PC-3 (cell line): ENCODE measurements at regions not wholly inside any gene's neighbourhood (a gene's known extent, or its start where the extent isn't known, plus 50 kb on each side); places are given as distances from the start of the nearest gene placed in this dataset.
"Not testable (repeated sequence)": the region's sequence is repeated elsewhere in the genome, so short reads cannot be mapped to it uniquely, and the experiment has no call there.

Experiments
- EZH2 ChIP-seq: fragments of 300-600 bp; sonication (generic); IDR thresholded peaks from one replicate; pipeline ENCODE4 v1.6.1; 2017; ENCODE audit warnings: antibody characterized with exemption, mild to moderate bottlenecking, low read length; ENCODE audit not compliant: unreplicated experiment
- EZH2phosphoT487 ChIP-seq: fragments of 300-600 bp; sonication (generic); IDR thresholded peaks from 2 replicates; pipeline ENCODE4 v1.6.1; 2018; ENCODE audit warnings: mild to moderate bottlenecking, antibody characterized with exemption, low read length, borderline replicate concordance
- TF ChIP-seq, protein P1 (sequence below): fragments of 300-600 bp; sonication (generic); conservative IDR thresholded peaks from 2 replicates; pipeline ENCODE4 v1.5.1; 2017; ENCODE audit warnings: antibody characterized with exemption, low read depth, mild to moderate bottlenecking, low read length

DNA sequence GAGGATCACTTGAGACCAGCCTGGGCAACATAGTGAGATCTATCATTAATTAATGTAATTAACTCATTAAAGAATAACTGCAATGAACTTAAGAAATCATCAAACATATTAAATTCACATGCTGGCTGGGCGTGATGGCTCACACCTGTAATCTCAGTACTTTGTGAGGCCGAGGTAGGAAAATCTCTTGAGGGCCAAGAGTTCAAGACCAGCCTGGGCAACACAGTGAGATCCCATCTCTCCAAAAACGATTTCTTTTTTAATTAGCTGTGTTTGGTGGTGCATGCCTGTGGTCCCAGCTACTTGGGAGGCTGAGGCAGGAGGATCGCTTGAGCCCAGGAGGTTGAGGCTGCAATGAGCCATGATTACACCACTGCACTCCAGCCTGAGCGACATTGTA, 117.2 kb downstream of the ZFAND4 start:
- TF ChIP-seq, protein P1, sequence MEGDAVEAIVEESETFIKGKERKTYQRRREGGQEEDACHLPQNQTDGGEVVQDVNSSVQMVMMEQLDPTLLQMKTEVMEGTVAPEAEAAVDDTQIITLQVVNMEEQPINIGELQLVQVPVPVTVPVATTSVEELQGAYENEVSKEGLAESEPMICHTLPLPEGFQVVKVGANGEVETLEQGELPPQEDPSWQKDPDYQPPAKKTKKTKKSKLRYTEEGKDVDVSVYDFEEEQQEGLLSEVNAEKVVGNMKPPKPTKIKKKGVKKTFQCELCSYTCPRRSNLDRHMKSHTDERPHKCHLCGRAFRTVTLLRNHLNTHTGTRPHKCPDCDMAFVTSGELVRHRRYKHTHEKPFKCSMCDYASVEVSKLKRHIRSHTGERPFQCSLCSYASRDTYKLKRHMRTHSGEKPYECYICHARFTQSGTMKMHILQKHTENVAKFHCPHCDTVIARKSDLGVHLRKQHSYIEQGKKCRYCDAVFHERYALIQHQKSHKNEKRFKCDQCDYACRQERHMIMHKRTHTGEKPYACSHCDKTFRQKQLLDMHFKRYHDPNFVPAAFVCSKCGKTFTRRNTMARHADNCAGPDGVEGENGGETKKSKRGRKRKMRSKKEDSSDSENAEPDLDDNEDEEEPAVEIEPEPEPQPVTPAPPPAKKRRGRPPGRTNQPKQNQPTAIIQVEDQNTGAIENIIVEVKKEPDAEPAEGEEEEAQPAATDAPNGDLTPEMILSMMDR, result not testable (repeated sequence)
- TF ChIP-seq EZH2phosphoT487, EZH2: not testable (repeated sequence)
